SK-N-SH treated with all-trans-retinoic acid at 6 μM for 48 hours (cell line): ENCODE measurements at regions not wholly inside any gene's neighbourhood (a gene's known extent, or its start where the extent isn't known, plus 50 kb on each side); places are given as distances from the start of the nearest gene placed in this dataset.

ENCODE experiments used
- ATAC-seq: fragments of 200-7000 bp; cut with Tn5 transposase; 3 replicates; pipeline ENCODE4 v1.9.1; 2020; ENCODE audit warnings: mild to moderate bottlenecking, moderate library complexity
- ARNTL ChIP-seq: fragments of 450-650 bp; formaldehyde crosslinking; IDR thresholded peaks from 2 replicates; pipeline ENCODE4 v1.5.0; 2020; ENCODE audit warnings: low read depth, mild to moderate bottlenecking, moderate library complexity, borderline replicate concordance
- BACH2 ChIP-seq: fragments of 250-450 bp; sonication (Bioruptor Pico); IDR thresholded peaks from 2 replicates; pipeline ENCODE4 v1.9.0; 2021; ENCODE audit warnings: mild to moderate bottlenecking, borderline replicate concordance
- CSDC2 ChIP-seq: fragments of 250-450 bp; sonication (Bioruptor Pico); IDR thresholded peaks from 2 replicates; pipeline ENCODE4 v1.5.0; 2020; ENCODE audit warnings: mild to moderate bottlenecking, moderate library complexity
- ESRRG ChIP-seq: fragments of 250-450 bp; sonication (Bioruptor Pico); IDR thresholded peaks from 2 replicates; pipeline ENCODE4 v1.6.1; 2021; ENCODE audit warnings: mild to moderate bottlenecking
- GLIS3 ChIP-seq: fragments of 250-450 bp; sonication (Bioruptor Pico); IDR thresholded peaks from 2 replicates; pipeline ENCODE4 v1.5.0; 2020; ENCODE audit warnings: mild to moderate bottlenecking, moderate library complexity
- ISL1 ChIP-seq: fragments of 250-450 bp; sonication (Bioruptor Pico); IDR thresholded peaks from 2 replicates; pipeline ENCODE4 v2.1.2; 2022; ENCODE audit warnings: mild to moderate bottlenecking, moderate library complexity
- PATZ1 ChIP-seq: fragments of 250-450 bp; sonication (Bioruptor Pico); IDR thresholded peaks from 2 replicates; pipeline ENCODE4 v1.8.0; 2020; ENCODE audit warnings: mild to moderate bottlenecking, moderate library complexity, borderline replicate concordance
- PPARA ChIP-seq: fragments of 250-450 bp; sonication (Bioruptor Pico); IDR thresholded peaks from 2 replicates; pipeline ENCODE4 v1.5.0; 2020; ENCODE audit warnings: mild to moderate bottlenecking, borderline replicate concordance
- RARB ChIP-seq: fragments of 250-450 bp; sonication (Bioruptor Pico); IDR thresholded peaks from 2 replicates; pipeline ENCODE4 v1.8.0; 2021; ENCODE audit warnings: mild to moderate bottlenecking, moderate library complexity
- SNAI2 ChIP-seq: fragments of 250-450 bp; sonication (Bioruptor Pico); IDR thresholded peaks from 2 replicates; pipeline ENCODE4 v1.5.0; 2020; ENCODE audit warnings: mild to moderate bottlenecking, moderate library complexity
- TCF4 ChIP-seq: fragments of 250-450 bp; sonication (Bioruptor Pico); IDR thresholded peaks from 2 replicates; pipeline ENCODE4 v1.8.0; 2021; ENCODE audit warnings: mild to moderate bottlenecking, moderate library complexity, borderline replicate concordance
- TOX ChIP-seq: fragments of 250-450 bp; sonication (Bioruptor Pico); IDR thresholded peaks from 2 replicates; pipeline ENCODE4 v1.8.0; 2021; ENCODE audit warnings: mild to moderate bottlenecking, moderate library complexity, borderline replicate concordance
- ZC3H10 ChIP-seq: fragments of 250-450 bp; sonication (Bioruptor Pico); IDR thresholded peaks from 2 replicates; pipeline ENCODE4 v1.5.1; 2021; ENCODE audit warnings: mild to moderate bottlenecking, moderate library complexity
- ZFP3 ChIP-seq: fragments of 250-450 bp; sonication (Bioruptor Pico); IDR thresholded peaks from 2 replicates; pipeline ENCODE4 v1.5.0; 2020; ENCODE audit warnings: mild to moderate bottlenecking, moderate library complexity
- ZNF565 ChIP-seq: fragments of 450-650 bp; formaldehyde crosslinking; conservative IDR thresholded peaks from 2 replicates; pipeline ENCODE4 v1.5.0; 2020; ENCODE audit warnings: low read depth, mild to moderate bottlenecking, moderate library complexity
- ZNF70 ChIP-seq: fragments of 450-650 bp; formaldehyde crosslinking; IDR thresholded peaks from 2 replicates; pipeline ENCODE4 v1.5.0; 2020; ENCODE audit warnings: mild to moderate bottlenecking, moderate library complexity
- ZNF8 ChIP-seq: fragments of 450-650 bp; formaldehyde crosslinking; IDR thresholded peaks from 2 replicates; pipeline ENCODE4 v1.5.0; 2020; ENCODE audit warnings: mild to moderate bottlenecking, moderate library complexity
- TF ChIP-seq, protein P1 (sequence below): fragments of 250-450 bp; sonication (Bioruptor Pico); IDR thresholded peaks from 2 replicates; pipeline ENCODE4 v1.8.0; 2021; ENCODE audit warnings: low read depth, mild to moderate bottlenecking, moderate library complexity, borderline replicate concordance
- TF ChIP-seq, protein P2 (sequence below): fragments of 250-450 bp; sonication (Bioruptor Pico); IDR thresholded peaks from 2 replicates; pipeline ENCODE4 v1.5.0; 2020; ENCODE audit warnings: mild to moderate bottlenecking, moderate library complexity
- TF ChIP-seq, protein P3 (sequence below): fragments of 250-450 bp; sonication (Bioruptor Pico); IDR thresholded peaks from 2 replicates; pipeline ENCODE4 v1.5.1; 2021; ENCODE audit warnings: mild to moderate bottlenecking, moderate library complexity

GRCh38 chr1:71203241-71203640, 122.4 kb upstream of the ZRANB2 start:
- TF ChIP-seq ZC3H10 (CRISPR knock-in tag), result no peak
- TF ChIP-seq, protein P1, sequence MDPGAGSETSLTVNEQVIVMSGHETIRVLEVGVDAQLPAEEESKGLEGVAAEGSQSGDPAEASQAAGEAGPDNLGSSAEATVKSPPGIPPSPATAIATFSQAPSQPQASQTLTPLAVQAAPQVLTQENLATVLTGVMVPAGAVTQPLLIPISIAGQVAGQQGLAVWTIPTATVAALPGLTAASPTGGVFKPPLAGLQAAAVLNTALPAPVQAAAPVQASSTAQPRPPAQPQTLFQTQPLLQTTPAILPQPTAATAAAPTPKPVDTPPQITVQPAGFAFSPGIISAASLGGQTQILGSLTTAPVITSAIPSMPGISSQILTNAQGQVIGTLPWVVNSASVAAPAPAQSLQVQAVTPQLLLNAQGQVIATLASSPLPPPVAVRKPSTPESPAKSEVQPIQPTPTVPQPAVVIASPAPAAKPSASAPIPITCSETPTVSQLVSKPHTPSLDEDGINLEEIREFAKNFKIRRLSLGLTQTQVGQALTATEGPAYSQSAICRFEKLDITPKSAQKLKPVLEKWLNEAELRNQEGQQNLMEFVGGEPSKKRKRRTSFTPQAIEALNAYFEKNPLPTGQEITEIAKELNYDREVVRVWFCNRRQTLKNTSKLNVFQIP (CRISPR knock-in tag), result no peak
- TF ChIP-seq RARB (CRISPR knock-in tag), result no peak
- TF ChIP-seq, protein P2, sequence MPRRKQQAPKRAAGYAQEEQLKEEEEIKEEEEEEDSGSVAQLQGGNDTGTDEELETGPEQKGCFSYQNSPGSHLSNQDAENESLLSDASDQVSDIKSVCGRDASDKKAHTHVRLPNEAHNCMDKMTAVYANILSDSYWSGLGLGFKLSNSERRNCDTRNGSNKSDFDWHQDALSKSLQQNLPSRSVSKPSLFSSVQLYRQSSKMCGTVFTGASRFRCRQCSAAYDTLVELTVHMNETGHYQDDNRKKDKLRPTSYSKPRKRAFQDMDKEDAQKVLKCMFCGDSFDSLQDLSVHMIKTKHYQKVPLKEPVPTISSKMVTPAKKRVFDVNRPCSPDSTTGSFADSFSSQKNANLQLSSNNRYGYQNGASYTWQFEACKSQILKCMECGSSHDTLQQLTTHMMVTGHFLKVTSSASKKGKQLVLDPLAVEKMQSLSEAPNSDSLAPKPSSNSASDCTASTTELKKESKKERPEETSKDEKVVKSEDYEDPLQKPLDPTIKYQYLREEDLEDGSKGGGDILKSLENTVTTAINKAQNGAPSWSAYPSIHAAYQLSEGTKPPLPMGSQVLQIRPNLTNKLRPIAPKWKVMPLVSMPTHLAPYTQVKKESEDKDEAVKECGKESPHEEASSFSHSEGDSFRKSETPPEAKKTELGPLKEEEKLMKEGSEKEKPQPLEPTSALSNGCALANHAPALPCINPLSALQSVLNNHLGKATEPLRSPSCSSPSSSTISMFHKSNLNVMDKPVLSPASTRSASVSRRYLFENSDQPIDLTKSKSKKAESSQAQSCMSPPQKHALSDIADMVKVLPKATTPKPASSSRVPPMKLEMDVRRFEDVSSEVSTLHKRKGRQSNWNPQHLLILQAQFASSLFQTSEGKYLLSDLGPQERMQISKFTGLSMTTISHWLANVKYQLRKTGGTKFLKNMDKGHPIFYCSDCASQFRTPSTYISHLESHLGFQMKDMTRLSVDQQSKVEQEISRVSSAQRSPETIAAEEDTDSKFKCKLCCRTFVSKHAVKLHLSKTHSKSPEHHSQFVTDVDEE (CRISPR knock-in tag), result no peak
- no peak for TF ChIP-seq PPARA (CRISPR knock-in tag)
- TF ChIP-seq GLIS3, result no peak
- no peak for TF ChIP-seq SNAI2 (CRISPR knock-in tag)
- no peak for TF ChIP-seq ARNTL
- no peak for TF ChIP-seq TCF4 (CRISPR knock-in tag)
- TF ChIP-seq ZNF8, result no peak
- TF ChIP-seq CSDC2, result no peak
- no peak for TF ChIP-seq ISL1 (CRISPR knock-in tag)
- TF ChIP-seq TOX (CRISPR knock-in tag), result no peak
- TF ChIP-seq ZNF565 (CRISPR knock-in tag), result no peak
- no peak for TF ChIP-seq ZNF70
- TF ChIP-seq, protein P3, sequence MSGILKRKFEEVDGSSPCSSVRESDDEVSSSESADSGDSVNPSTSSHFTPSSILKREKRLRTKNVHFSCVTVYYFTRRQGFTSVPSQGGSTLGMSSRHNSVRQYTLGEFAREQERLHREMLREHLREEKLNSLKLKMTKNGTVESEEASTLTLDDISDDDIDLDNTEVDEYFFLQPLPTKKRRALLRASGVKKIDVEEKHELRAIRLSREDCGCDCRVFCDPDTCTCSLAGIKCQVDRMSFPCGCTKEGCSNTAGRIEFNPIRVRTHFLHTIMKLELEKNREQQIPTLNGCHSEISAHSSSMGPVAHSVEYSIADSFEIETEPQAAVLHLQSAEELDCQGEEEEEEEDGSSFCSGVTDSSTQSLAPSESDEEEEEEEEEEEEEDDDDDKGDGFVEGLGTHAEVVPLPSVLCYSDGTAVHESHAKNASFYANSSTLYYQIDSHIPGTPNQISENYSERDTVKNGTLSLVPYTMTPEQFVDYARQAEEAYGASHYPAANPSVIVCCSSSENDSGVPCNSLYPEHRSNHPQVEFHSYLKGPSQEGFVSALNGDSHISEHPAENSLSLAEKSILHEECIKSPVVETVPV (CRISPR knock-in tag), result no peak
- TF ChIP-seq, all 23 proteins: peak for 0
- ATAC-seq, result no peak

DNA sequence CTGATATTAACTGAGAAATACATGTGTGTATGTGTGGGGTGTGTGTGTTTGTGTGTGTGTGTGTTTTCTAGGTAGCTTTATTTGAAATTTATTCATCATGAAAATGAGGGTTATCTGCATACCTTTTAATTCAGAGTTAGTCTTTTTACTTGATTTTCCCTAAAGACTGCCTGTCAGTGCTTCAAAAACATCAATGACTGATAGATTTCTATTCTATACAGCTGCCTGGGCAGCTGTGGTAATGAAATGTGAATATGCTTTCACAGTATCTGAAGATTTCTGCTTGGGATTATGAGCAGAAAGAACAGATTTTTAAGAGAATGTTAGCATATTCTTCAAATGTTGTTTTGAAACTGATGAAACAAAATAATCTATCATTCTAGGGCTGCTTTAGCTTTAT, 119.7 kb upstream of the ZRANB2 start:
- ATAC-seq, result no peak

GRCh38 chr1:71196685-71197084, 115.8 kb upstream of the ZRANB2 start:
- no peak for TF ChIP-seq TOX (CRISPR knock-in tag)
- TF ChIP-seq PATZ1 (CRISPR knock-in tag), result no peak
- TF ChIP-seq, protein P1 (CRISPR knock-in tag), result no peak
- TF ChIP-seq GLIS3, result no peak
- no peak for TF ChIP-seq RARB (CRISPR knock-in tag)
- TF ChIP-seq ARNTL, result no peak
- no peak for TF ChIP-seq PPARA (CRISPR knock-in tag)
- peak; percentile 49; the same call in 1 of the 3 replicates for ATAC-seq

More for the DNA sequence above, 119.7 kb upstream of the ZRANB2 start:
- no peak for TF ChIP-seq ESRRG (CRISPR knock-in tag)
- no peak for TF ChIP-seq PATZ1 (CRISPR knock-in tag)
- TF ChIP-seq ZFP3 (CRISPR knock-in tag), result no peak
- TF ChIP-seq TOX (CRISPR knock-in tag), result no peak
- no peak for TF ChIP-seq ARNTL
- TF ChIP-seq BACH2 (CRISPR knock-in tag), result no peak
- TF ChIP-seq ZNF565 (CRISPR knock-in tag), result no peak
- TF ChIP-seq ISL1 (CRISPR knock-in tag), result no peak
- TF ChIP-seq ZC3H10 (CRISPR knock-in tag), result no peak
- no peak for TF ChIP-seq TCF4 (CRISPR knock-in tag)
- TF ChIP-seq ZNF70, result no peak
